ENCODE measurements at regions not wholly inside any gene's neighbourhood (a gene's known extent, or its start where the extent isn't known, plus 50 kb on each side); places are given as distances from the start of the nearest gene placed in this dataset.

GRCh38 chr14:22465201-22465840, 123.7 kb downstream of the DAD1 start:
- no peak for TF ChIP-seq YY1 (IDR thresholded peaks at IDR 0.05; ENCODE audit: insufficient read depth, insufficient read length)
- TF ChIP-seq ZNF274 (IDR thresholded peaks at IDR 0.05; ENCODE audit: low read depth, low read length) = no peak

Measured in NT2/D1 (cell line).